ENCODE measurements at regions not wholly inside any gene's neighbourhood (a gene's known extent, or its start where the extent isn't known, plus 50 kb on each side); places are given as distances from the start of the nearest gene placed in this dataset.

- DNase-seq (ENCODE audit: low spot score): no peak
These were observed 96.3 kb upstream of the PDC start for GRCh38 chr1:186557147-186557777.

- DNase-seq (ENCODE audit: low spot score): no peak
These were observed 89.9 kb upstream of the PDC start for GRCh38 chr1:186550832-186551231.

DNA sequence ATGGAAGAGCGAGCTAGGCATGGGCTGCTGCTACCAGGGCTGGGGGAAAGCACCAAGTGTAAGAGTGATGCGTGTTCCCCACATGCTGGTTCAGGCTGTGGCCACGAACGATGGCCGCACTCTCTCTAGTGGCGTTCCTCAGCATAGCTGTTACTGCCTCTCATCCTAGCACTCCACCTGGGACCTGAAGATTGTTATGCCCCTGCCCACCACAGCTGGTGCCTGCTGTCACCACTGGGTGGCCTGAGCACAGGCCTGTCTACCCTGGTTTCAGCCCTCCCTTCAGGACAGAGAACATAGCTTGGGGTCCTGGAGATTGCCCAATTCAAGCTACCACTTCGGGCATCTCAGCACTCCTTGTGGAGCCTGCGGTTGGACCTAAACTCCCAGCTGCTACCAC is 80.1 kb upstream of the PDC start:
- DNase-seq (ENCODE audit: low spot score): no peak

- no peak for DNase-seq (ENCODE audit: low spot score)
These were observed 79.6 kb upstream of the PDC start for GRCh38 chr1:186540521-186540920.

DNA sequence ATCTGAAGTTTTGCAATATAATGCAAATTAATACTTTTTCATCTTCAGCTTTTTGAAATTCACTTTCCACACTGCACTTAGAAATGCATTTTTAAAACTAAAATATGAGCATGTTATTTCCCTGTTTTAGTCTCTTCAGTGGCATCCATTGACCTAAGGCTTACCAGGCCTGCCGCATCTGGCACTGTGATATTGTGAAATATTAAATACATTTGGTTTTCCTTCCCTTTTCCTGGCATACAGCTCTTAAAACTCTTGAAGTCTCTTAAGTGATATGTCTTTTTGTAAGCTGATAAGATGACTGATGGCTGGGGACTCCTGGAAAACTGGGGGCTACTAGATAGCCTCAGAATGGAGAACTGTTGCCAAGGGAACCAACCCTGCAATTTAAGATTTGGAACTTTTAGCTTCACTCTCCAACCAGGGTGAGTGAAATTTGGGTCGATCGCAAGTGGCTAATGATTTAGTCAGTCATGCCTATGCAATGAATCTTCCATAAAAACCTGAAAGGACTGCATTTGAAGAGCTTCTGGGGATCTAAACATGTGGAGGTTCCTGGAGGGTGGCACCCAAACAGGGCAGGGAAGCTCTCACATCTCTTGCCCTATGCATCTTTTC is 75.5 kb upstream of the PDC start:
- DNase-seq (ENCODE audit: low spot score): no peak

GRCh38 chr1:186535388-186536133 is 74.6 kb upstream of the PDC start:
- DNase-seq (ENCODE audit: low spot score): no peak

DNA sequence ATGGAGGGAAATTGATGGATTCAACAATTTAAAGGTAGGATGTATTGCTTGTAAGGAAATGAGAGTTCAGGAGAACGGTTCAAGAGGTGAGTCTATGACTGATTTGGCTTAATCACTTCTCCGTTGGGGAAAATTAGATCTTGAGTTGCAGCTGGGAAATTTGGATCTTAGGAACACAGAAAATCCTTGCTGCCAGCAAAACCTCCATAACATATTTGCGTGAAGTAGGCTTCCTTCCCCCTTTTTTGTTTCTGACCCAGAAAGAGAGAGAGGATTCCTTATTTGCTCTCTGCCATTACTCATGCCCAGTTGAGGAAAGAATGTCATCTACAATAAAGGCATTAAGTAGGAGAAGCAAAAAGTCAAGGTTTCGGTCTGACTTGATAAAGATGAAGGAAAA is 73.5 kb upstream of the PDC start:
- DNase-seq (ENCODE audit: low spot score): no peak

DNA sequence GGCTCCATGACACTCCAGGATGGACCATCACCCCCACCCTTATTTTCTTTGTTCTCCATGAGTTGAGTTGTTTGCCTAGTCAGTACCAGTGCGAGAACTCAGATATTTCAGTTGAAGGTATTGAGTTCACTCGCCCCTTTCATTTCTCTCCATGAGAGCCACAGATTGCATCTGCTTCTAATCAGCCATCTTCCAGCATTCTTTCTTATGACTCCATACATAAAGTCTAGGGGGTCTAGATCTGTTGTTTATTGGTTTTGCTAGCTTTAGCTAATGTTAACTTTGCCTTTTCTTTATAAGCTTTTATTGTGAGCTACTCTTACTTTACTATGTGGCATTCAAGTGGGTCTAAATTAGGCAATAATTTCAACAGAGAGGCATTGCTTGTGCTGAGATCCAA is 71.6 kb upstream of the PDC start:
- DNase-seq (ENCODE audit: low spot score): no peak

GRCh38 chr1:186531561-186532165 is 70.7 kb upstream of the PDC start:
- no peak for DNase-seq (ENCODE audit: low spot score)

- no peak for DNase-seq (ENCODE audit: low spot score)
These were observed 69.2 kb upstream of the PDC start for GRCh38 chr1:186530109-186530508.

DNA sequence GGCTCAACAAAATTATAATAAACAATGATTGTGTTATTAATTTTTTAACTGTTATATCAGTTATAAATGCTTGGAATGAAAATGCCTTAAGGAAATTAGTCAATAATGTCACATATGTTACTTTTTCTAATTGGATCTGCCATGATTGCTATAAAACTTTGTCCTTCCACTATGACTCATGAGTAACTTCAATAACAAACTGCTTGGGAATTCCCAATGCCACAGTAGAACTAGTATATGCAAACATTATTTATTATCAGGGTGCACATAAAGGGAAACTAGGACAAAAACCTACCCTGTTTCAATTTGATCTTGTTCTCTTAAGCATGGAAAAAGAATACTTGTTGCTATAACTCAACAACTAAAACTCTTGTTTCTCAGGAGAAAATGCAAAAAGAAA is 59.1 kb upstream of the PDC start:
- DNase-seq (ENCODE audit: low spot score): no peak

GRCh38 chr1:186518822-186519381 is 58.0 kb upstream of the PDC start:
- DNase-seq (ENCODE audit: low spot score): no peak

- DNase-seq (ENCODE audit: low spot score): no peak
These were observed 57.5 kb upstream of the PDC start for GRCh38 chr1:186518395-186518794.

- no peak for DNase-seq (ENCODE audit: low spot score)
These were observed 53.5 kb upstream of the PDC start for GRCh38 chr1:186514367-186514766.

- no peak for DNase-seq (ENCODE audit: low spot score)
These were observed 52.6 kb upstream of the PDC start for GRCh38 chr1:186513526-186513925.

- DNase-seq (ENCODE audit: low spot score): no peak
These were observed 52.0 kb upstream of the PDC start for GRCh38 chr1:186512698-186513457.

DNA sequence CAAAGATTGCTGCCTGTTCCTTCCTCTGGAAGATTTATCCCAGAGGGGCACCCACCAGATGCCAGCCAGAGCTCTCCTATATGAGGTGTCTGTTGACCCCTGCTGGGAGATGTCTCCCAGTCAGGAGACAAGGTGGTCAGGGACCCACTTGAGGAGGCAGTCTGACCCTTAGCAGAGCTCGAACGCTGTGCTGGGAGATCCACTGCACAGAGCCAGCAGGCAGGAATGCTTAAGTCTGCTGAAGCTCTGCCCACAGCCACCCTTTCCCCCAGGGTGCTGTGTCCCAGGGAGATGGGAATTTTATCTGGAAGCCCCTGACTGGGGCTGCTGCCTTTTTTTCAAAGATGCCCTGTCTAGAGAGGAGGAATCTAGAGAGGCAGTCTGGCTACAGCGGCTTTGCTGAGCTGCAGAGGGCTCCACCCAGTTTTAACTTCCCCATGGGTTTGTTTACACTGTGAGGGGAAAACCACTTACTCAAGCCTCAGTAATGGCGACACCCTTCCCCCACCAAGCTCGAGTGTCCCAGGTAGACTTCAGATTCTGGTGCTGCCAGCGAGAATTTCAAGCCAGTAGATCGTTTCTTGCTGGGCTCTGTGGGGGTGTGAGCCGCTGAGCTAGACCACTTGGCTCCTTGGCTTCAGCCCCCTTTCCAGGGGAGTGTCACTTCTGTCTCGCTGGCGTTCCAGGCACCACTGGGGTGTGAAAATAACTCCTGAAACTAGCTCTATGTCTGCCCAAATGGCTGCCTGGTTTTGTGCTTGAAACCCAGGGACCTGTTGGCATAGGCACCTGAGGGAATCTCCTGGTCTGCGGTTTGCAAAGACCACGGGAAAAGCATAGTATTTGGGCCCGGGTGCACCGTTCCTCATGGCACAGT is 51.1 kb upstream of the PDC start:
- DNase-seq (ENCODE audit: low spot score): no peak
